NCI-H748 (cell line): ENCODE measurements at regions not wholly inside any gene's neighbourhood (a gene's known extent, or its start where the extent isn't known, plus 50 kb on each side); places are given as distances from the start of the nearest gene placed in this dataset.
"Not testable (repeated sequence)": the region's sequence is repeated elsewhere in the genome, so short reads cannot be mapped to it uniquely, and the experiment has no call there.

Experiments
- DNase-seq: peaks from one replicate; lab custom pipeline; 2025; ENCODE audit not compliant: unreplicated experiment; lab: John Stamatoyannopoulos, UW

- no peak for DNase-seq
These were observed 433.8 kb upstream of the NRSN1 start for GRCh38 chr6:23692184-23692583.

DNA sequence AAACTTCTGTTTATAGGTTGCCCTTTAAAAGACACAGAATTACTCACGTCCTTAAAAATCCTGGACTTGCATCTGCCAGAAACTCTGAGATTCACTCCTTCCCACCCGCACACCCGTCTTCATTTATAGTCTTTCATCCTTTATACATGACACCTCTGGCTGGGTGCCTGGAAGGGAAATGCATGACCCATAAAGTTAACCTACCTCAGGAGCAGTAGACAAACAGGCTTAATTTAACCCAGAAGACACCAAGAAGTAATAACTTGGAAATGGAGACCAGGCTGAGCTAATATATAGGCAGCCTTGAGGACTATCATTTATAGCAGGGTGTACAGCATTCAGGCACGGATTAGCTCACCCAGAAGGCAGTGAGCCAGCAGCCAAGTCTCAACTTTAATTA, 429.0 kb upstream of the NRSN1 start:
- DNase-seq: no peak

DNA sequence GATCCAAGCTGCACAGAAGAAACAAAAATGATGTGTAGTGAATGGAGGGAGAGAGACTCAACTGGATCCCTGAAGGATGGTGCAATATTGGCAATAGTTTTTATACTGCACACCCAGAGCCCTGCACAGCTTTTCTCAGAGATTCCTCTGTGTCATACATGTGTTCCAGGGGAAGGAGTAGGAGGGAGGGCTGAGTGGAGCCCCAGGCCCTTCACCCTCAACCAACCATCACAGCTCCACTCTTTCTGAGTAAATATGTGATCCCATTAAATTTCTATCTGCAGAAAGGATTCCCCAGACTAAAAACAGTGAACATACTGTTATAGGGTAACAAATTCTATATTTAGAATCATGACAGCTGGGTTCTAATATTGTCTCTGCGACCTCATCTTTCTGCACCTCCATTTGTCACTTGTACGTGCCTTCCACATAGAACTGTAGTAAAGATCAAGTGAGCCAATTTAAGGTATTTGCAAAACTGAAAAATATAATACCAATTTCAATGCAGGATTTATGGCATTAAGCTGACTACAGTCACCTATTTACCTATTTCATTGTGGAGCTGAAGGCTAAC, 421.4 kb upstream of the NRSN1 start:
- no peak for DNase-seq

DNA sequence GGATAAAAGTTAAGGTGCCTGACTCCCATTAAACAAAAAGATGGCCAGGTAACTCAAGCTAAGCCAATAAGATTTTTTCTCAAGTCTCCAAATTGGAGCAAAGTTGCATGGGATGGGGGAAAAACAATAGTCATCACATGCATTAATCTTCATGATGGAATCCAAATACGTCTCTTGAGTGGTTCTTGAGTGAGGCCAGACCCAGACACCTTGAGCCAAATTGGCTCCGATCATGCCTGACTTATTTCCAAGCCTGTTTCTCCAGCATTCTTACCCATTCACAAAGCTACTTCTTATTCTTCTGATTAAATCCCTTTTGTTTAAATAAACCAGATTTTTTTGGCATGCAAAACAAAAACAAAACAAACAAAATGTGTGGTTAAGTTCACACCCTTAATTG, 420.3 kb upstream of the NRSN1 start:
- no peak for DNase-seq

DNA sequence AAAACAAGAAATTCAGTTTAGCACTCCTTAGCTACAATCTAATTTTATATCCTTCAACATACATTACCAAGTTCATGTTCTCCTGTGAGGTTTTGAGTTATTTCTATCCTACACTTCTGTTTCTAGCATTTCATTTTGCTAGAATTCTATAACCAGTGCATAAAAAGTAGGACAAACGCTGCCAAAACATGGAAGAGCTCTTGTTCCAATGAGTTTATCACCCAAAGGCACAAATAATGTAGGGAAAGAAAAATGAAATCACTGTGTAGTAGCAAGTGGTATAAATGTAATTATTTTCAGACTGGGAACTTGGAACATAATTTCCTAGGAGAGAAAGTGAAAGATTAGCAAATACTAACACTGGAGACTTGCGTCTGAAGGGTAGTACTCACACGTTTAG, 413.3 kb upstream of the NRSN1 start:
- DNase-seq: no peak

DNA sequence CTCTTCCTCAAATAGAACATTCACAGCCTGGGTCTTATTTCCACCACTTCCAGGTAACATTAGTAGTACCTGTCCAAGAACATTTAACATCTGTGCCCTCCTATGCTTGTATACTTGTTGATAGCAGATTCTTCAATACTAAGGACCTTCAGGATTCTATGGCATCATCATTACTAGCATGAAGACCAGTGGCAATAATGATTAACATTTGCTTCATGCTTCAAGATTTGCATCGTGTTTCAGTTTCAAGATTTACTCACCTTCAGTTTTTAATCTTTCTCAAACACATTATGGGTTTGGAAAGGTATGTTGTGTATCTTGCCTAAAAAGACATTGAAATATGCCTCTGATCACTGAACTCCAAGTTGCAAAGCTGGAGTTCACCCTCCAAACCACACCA, 412.8 kb upstream of the NRSN1 start:
- DNase-seq: no peak

GRCh38 chr6:23728707-23729106, 397.3 kb upstream of the NRSN1 start:
- peak; percentile 50 for DNase-seq

DNA sequence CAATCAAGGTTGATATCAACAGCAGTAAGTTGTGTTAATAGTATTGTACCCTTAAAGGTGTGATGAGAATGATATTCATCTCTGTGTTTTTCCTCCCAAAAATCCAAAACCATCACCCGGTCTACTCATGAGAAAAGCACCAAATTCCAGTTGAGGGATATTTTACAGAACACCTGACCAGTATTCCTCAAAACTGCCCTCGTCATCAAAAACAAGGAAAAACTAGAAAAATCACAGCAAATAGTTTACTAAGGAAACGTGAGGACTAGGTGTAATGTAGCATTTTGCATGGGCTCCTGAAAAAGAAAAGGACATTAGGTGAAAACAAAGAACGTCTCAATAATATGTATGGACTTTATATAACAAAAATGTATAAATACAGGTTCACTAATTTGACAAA, 394.4 kb upstream of the NRSN1 start:
- DNase-seq: no peak

GRCh38 chr6:23732521-23732920, 393.5 kb upstream of the NRSN1 start:
- no peak for DNase-seq

DNA sequence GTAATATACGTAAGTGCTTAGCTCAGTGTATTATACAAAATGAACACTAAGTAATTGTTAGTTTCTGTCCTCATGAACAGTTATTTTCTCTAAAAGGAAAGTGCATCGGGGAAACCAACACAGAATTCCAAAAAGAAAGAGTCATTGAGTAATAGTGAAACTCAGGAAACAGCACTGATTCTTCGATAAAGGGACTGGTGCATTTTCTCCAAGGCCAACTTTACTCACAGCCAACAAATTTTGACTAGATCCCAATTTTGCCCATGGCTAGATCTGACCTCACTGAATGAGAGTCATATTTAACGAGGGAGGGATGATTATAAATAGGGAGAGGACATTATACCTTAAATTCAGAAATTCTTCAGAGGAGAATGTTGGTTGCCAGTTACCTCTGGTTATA, 390.9 kb upstream of the NRSN1 start:
- DNase-seq: no peak

DNA sequence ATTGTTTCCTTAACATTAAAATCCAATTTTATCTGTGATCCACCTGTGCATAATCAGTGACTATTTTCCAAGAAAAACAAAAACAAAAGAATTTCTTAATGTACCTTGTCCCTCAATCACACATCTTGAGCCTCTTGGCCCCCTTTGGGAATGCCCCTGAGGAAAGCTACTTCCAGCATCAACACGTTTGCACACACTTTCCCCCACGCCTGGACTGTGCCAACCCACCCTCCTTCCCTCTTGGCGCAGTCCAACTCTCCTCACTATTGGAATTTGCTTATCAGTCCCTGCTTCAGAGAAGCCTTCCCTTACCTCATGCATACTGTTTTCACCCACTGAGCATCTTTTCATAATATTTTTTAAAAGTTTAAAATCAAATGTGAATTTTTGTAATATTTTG, 389.4 kb upstream of the NRSN1 start:
- DNase-seq: no peak

- DNase-seq: peak; percentile 39
These were observed 378.8 kb upstream of the NRSN1 start for GRCh38 chr6:23747239-23747638.

- no peak for DNase-seq
These were observed 373.6 kb upstream of the NRSN1 start for GRCh38 chr6:23752414-23752813.

DNA sequence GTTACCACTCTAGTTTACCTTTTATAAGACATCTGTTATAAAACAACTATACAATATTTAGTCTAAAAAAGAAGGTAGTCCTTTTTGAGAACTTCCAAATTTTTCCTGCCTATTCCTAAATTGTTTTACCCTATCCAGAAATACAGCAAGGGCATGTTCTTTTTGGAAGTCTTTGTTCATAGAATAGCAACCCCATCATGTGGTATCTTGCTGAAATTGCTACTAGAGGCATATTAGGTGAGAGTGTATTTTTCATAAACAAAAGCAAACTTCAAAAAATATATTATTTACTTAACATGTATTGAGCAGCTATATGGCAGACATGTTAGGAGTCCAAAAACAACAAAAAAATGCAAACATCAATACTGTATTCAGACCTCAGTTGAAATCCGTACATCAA, 371.8 kb upstream of the NRSN1 start:
- DNase-seq: peak; percentile 49

DNA sequence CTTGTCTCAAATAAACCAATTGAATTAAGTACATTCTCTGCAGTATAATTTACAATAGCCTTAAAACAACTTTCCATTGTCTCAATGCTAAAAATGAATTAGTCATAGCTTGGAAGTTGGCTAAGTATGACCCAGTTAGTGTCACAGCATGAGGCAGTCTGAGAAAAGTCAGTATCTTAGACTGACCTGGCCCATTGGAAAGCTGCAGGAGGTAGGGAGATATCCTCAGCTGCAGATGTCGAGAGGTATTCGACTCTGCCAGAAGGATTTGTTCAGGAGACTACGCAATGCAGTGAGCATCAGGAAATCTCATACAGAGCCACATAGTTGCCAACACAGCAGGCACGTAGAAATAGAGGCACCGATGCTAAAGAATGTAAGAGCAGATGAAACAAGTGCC, 350.9 kb upstream of the NRSN1 start:
- DNase-seq: no peak

- no peak for DNase-seq
These were observed 342.1 kb upstream of the NRSN1 start for GRCh38 chr6:23783901-23784300.

- no peak for DNase-seq
These were observed 341.6 kb upstream of the NRSN1 start for GRCh38 chr6:23784301-23784919.

- DNase-seq: no peak
These were observed 335.3 kb upstream of the NRSN1 start for GRCh38 chr6:23790756-23791155.

DNA sequence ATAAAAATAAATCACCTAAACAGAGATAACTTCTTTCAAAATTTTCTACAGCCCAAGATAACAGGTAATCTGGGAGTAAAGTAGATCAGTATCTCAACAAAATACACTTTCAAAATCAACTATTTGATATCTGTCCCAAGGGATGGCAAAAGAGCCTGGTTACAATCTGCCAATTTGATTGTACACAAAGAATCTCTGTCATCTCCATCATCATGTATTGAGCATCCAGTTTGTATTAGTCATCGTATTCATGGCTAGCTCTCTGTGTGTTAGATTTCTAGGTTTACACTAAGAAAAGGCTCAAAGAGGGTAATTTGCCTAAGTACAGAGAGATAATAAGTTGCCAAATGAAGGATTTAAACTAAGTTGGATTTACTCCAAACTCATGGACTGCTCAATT, 329.0 kb upstream of the NRSN1 start:
- no peak for DNase-seq

GRCh38 chr6:23804289-23804688, 321.7 kb upstream of the NRSN1 start:
- not testable (repeated sequence) for DNase-seq

DNA sequence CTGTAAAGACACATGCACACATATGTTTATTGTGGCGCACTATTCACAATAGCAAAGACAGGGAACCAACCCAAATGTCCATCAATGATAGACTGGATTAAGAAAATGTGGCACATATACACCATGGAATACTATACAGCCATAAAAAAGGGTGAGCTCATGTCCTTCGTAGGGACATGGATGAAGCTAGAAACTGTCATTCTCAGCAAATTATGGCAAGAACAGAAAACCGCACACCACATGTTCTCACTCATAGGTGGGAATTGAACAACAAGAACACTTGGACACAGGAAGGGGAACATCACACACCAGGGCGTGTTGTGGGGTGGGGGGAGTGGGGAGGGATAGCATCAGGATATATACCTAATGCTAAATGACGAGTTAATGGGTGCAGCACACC, 304.9 kb upstream of the NRSN1 start:
- not testable (repeated sequence) for DNase-seq

DNA sequence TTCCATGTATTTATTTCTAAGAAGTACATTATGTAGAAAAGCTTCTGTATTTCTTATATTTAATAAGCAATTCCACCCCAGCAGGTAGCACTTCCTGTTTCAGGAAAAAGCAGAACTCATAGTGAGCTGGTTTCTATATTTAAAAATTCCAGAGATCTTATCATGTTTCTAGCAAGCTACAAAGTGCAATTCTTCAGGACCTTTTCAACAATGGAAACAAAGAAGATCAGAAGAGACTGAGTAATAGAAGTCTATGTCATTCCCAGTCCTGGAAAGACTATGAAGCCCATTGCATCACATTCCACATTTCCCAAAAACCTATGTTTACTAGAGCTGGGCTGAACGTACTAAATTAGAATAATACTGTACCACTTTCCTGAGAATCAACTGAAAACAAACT, 302.6 kb upstream of the NRSN1 start:
- DNase-seq: no peak

- DNase-seq: no peak
These were observed 299.4 kb upstream of the NRSN1 start for GRCh38 chr6:23826572-23826971.
